Keratinocyte (primary cell): ENCODE measurements at regions not wholly inside any gene's neighbourhood (a gene's known extent, or its start where the extent isn't known, plus 50 kb on each side); places are given as distances from the start of the nearest gene placed in this dataset.

Experiments
- DNase-seq: peaks from one replicate; pipeline ENCODE4 v3.0.0-alpha.2; 2011; ENCODE audit warnings: low read depth, missing footprints, low spot score
- FAIRE-seq: peaks from 2 replicates; lab custom pipeline; 2011; peaks lifted over from hg19 to GRCh38; lab: Jason Lieb, UNC
- H2AFZ ChIP-seq: 2 replicates; pipeline ENCODE4 v1.6.0; 2012; ENCODE audit warnings: low read length, control low read depth, inconsistent platforms; ENCODE audit not compliant: control insufficient read depth
- H3K27ac ChIP-seq: 2 replicates; pipeline ENCODE4 v1.5.1; 2011; ENCODE audit warnings: low read length; ENCODE audit not compliant: control insufficient read depth, insufficient read depth
- H3K27me3 ChIP-seq: 3 replicates; pipeline ENCODE4 v1.6.0; 2011; ENCODE audit warnings: low read length; ENCODE audit not compliant: control insufficient read depth, insufficient read depth; ENCODE audit errors: extremely low read depth
- H3K36me3 ChIP-seq, 2 experiments: 2 replicates in 1 of 2; 3 replicates in 1 of 2; pipeline ENCODE4 v1.5.1; 2011; ENCODE audit warnings: low read length in 2 of 2, mild to moderate bottlenecking in 1 of 2; ENCODE audit not compliant: control insufficient read depth in 2 of 2, insufficient read depth in 2 of 2; ENCODE audit errors: extremely low read depth in 1 of 2
- H3K4me1 ChIP-seq: 3 replicates; pipeline ENCODE4 v1.5.1; 2011; ENCODE audit warnings: low read length; ENCODE audit not compliant: control insufficient read depth, insufficient read depth; ENCODE audit errors: extremely low read depth
- H3K4me2 ChIP-seq: 3 replicates; pipeline ENCODE4 v1.6.0; 2011; ENCODE audit warnings: low read depth, low read length; ENCODE audit not compliant: control insufficient read depth, insufficient read depth; ENCODE audit errors: extremely low read depth
- H3K4me3 ChIP-seq, 3 experiments: fragments of 200-600 bp in 1 of 3; sonication (generic) in 1 of 3; 2 replicates in 2 of 3; 3 replicates in 1 of 3; pipeline ENCODE4 v1.5.1; 2011 to 2016; ENCODE audit warnings: low read length in 3 of 3, mild to moderate bottlenecking in 3 of 3, control low read depth in 2 of 3, inconsistent platforms in 1 of 3, low read depth in 1 of 3, mixed read lengths in 1 of 3, mixed run types in 1 of 3, moderate library complexity in 1 of 3; ENCODE audit not compliant: control insufficient read depth in 2 of 3, insufficient read depth in 2 of 3; ENCODE audit errors: extremely low read depth in 1 of 3
- H3K79me2 ChIP-seq: 2 replicates; pipeline ENCODE4 v1.6.0; 2012; ENCODE audit warnings: low read length; ENCODE audit not compliant: control insufficient read depth, insufficient read depth
- H3K9ac ChIP-seq: 3 replicates; pipeline ENCODE4 v1.6.0; 2011; ENCODE audit warnings: low read length; ENCODE audit not compliant: control insufficient read depth, insufficient read depth; ENCODE audit errors: extremely low read depth
- H3K9me1 ChIP-seq: 3 replicates; pipeline ENCODE4 v1.6.0; 2011; ENCODE audit warnings: low read length; ENCODE audit not compliant: control insufficient read depth, insufficient read depth; ENCODE audit errors: extremely low read depth
- H3K9me3 ChIP-seq: 2 replicates; pipeline ENCODE4 v1.5.1; 2012; ENCODE audit warnings: low read depth, low read length; ENCODE audit not compliant: control insufficient read depth
- H4K20me1 ChIP-seq: 3 replicates; pipeline ENCODE4 v1.6.0; 2011; ENCODE audit warnings: low read length; ENCODE audit not compliant: control insufficient read depth, insufficient read depth; ENCODE audit errors: extremely low read depth
- CTCF ChIP-seq, 3 experiments: IDR thresholded peaks in 1 of 3; conservative IDR thresholded peaks in 1 of 3; optimal IDR thresholded peaks in 1 of 3; 2 replicates in 2 of 3; 3 replicates in 1 of 3; pipeline versions ENCODE3 to v1.5.1; 2011; ENCODE audit warnings: low read length in 3 of 3, mild to moderate bottlenecking in 3 of 3, moderate library complexity in 2 of 3, control low read depth in 1 of 3, inconsistent platforms in 1 of 3; ENCODE audit not compliant: insufficient read depth in 2 of 3; ENCODE audit errors: extremely low read depth in 1 of 3
- EZH2 ChIP-seq: IDR thresholded peaks from one replicate; pipeline ENCODE4 v1.6.1; 2012; ENCODE audit warnings: inconsistent platforms, mild to moderate bottlenecking, low read length, moderate library complexity
- dilution Hi-C: fragments of 300-500 bp; cut with MboI; formaldehyde crosslinking; loops from one replicate; pipeline ENCODE4 v1.7.0; 2020; ENCODE audit warnings: low sequenced_read_pairs; ENCODE audit not compliant: extremely low pct_ligation_motif_present

- Histone ChIP-seq H3K4me3 (no peak overlapping the region), H3K9ac (no peak overlapping the region), H3K9me3 (no peaks in the 10 kb centered on the region), H3K4me2 (no peak overlapping the region), H3K9me1 (no peaks in the 10 kb centered on the region), H3K27ac (no peak overlapping the region), H3K79me2 (no peaks in the 10 kb centered on the region), H3K27me3 (no peaks in the 10 kb centered on the region), H4K20me1 (no peaks in the 10 kb centered on the region), H3K4me1 (no peaks in the 10 kb centered on the region), H2AFZ (no peak overlapping the region), H3K36me3 (no peaks in the 10 kb centered on the region)
- FAIRE-seq (no peak), DNase-seq (no peak)
- dilution Hi-C loops = no loop called here
- TF ChIP-seq EZH2 (no peak), CTCF (optimal IDR thresholded peaks at IDR 0.05 in 1 of 3, IDR thresholded peaks at IDR 0.05 in 1 of 3, conservative IDR thresholded peaks at IDR 0.05 in 1 of 3; ENCODE audit: extremely low read depth in 1 of 3, insufficient read depth in 2 of 3, low read length in 3 of 3) (no peak)
Observed at GRCh38 chr9:79041266-79041665, 530.5 kb upstream of the TLE4 start.

GRCh38 chr9:79043916-79044315 is 527.8 kb upstream of the TLE4 start:
- H3K4me3 ChIP-seq = no peak overlapping the region
- dilution Hi-C loops = no loop called here
- no peaks in the 10 kb centered on the region for H3K79me2 ChIP-seq
- H4K20me1 ChIP-seq = no peaks in the 10 kb centered on the region
- no peak overlapping the region for H3K9ac ChIP-seq
- TF ChIP-seq EZH2 = no peak
- no peak for TF ChIP-seq CTCF (optimal IDR thresholded peaks at IDR 0.05 in 1 of 3, IDR thresholded peaks at IDR 0.05 in 1 of 3, conservative IDR thresholded peaks at IDR 0.05 in 1 of 3; ENCODE audit: extremely low read depth in 1 of 3, insufficient read depth in 2 of 3, low read length in 3 of 3)
- no peak for DNase-seq
- H2AFZ ChIP-seq = peak overlapping the region; percentile 30
- H3K4me2 ChIP-seq = peak overlapping the region; percentile 3
- no peak overlapping the region for H3K27ac ChIP-seq
- no peaks in the 10 kb centered on the region for H3K36me3 ChIP-seq
- H3K9me1 ChIP-seq = no peaks in the 10 kb centered on the region
- H3K4me1 ChIP-seq = no peaks in the 10 kb centered on the region
- no peak for FAIRE-seq
- no peaks in the 10 kb centered on the region for H3K27me3 ChIP-seq
- H3K9me3 ChIP-seq = no peaks in the 10 kb centered on the region
